SIG-M5 (cell line): ENCODE measurements at regions not wholly inside any gene's neighbourhood (a gene's known extent, or its start where the extent isn't known, plus 50 kb on each side); places are given as distances from the start of the nearest gene placed in this dataset.

Source experiments
- DNase-seq: peaks from one replicate; lab custom pipeline; 2025; lab: John Stamatoyannopoulos, UW

DNA sequence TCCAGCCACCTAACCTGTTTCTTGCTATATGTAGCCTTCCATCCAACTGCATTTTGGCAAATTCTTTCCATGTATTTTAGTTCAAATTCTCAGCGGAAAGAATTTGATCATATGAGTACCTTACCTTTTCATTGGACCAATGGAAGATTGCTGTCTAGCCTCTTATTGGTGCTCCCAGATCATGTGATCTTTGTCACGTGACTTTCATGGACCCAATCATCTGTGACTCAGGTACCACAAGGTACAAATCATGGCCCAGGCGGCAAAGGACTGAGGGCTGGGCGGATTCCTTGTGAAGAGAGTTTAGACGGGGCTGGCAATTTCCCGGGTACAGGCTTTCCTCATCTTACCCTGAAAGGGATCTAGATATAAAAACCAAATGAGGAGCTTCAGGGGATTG is 85.9 kb upstream of the TBX20 start:
- no peak for DNase-seq

DNA sequence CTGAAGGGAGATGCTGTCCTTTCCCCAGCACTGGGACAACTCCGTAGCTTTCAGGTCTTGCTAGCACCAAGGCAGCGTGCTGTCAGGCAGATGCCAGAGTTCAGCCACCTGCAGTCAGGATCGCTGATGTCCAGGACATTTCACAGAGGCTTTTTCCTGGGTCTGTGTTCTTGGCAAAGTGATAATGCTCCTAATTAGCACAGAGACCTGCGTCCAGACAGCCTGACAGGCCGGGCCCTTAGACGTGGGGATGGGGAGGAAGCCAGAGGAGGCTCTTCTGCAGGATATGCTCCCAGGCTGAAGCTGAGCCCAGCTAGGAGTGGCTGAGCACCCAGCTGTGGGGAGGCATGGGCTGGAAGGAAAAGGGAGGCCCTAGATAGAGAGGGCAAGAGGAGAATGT is 82.5 kb upstream of the TBX20 start:
- no peak for DNase-seq

DNA sequence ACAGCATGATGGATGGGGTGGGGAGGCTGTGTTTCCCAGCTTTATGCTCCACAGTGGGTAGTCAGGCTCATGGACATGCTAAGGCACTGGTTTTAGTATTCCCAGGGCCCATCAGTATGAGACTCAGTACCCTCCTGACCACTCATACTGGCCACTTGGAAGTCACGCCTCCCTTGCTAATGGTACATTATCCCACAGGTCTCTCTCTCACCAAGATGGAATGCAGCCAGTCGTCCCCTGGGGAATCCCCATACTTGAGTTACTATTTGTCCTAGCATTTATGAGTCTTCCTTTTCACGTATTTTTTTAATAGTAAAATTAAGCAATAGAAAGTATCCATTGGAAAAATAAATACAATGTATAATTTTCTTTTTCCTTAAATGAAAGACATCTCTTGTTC is 80.6 kb upstream of the TBX20 start:
- no peak for DNase-seq

DNA sequence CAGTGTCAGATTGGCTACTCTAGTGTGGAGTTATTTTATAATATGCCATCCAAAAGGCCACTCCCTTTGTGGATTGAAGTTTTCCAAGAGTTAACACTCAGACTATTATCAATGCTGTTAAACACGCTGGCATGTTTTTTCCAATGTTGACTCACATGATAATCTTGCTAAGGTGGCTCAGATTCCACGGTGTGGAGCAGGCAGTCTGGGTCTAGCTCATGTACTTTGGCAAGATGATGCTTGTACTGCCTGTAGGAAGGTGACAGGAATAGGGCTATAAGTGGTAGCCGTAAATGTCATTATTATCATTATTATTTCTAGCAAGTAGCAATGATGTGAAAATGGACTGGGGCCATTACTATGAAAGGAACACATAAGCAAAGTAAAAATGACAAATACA is 79.4 kb upstream of the TBX20 start:
- DNase-seq = no peak

DNA sequence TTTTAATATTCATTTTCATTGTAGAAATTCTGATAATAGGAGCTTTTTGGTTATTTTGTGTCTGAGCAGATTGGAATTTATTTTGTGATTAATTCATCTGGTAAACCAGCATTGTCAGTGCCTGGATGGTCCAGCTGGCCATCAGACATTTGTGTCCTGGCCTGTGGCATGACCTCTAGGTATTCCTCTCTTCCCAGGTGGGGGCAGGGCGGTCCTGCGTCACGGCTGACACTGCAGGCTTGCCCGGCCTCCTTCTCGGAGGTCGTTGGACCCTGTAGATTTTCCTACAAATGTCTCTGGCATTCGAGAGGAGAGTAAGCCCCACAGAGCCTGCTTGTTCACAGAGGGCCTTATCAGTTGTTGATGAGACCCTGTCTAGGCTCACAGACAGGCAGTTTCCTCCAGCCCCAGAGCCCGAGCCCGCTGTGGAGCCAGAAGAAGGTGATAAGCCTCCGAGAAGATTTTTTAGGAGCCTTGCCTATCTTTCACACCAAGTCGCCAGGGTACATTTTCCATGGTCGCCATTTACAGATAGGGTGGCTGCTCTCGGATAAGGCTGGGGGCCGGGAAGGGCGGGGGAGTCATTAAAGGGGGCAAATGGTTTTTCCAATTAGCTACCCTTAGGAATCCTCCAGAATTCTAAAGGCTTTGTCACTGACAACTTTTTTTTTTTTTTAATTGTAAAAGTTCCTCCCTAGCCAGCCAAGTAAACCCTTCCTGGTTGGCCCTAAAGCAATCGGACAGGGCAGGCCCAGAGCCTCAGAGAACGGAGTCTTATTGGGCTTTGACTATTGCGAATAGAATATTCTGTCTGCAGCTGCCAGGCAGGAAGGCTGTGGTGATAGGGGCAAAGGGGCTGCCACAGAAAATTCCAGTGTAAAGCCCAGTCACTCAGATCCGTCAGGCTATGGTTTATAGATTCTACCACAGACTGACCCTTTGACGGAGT is 78.1 kb upstream of the TBX20 start:
- no peak for DNase-seq

DNA sequence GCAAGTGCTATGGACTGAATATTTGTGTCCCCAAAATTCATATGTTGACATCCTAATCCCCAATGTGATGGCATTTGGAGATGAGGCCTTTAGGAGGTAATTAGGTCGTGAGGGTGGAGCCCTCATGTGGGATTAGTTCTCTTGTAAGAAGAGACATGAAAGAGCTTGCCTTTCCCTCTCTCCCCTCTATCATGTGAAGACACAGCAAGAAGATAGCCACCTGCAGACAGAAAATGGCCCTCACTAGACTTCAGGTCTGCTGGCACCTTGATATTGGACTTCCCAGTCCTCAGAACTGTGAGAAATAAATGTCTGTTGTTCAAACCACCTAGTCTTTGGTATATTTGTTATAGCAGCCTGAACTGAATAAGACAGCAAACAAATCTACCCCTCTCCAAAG is 75.1 kb upstream of the TBX20 start:
- no peak for DNase-seq

DNA sequence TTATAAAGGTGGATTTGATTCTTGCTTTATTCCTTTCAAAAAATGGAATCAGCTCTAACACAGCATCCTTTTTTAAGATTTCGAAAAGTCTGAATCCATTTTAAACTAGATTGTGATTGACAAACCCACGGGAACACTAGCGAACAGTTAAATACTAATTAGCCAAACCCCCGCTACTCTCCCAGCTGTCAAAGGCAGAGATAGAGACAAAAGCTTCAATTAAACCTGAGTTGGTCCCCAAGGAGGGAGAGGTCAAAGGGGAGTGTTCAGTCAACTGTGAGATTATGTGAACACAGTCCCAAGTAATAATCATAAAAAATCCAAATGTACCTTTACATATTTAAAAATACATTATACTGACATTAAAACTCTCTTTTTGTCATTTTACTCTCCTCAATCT is 65.7 kb upstream of the TBX20 start:
- DNase-seq = no peak

DNA sequence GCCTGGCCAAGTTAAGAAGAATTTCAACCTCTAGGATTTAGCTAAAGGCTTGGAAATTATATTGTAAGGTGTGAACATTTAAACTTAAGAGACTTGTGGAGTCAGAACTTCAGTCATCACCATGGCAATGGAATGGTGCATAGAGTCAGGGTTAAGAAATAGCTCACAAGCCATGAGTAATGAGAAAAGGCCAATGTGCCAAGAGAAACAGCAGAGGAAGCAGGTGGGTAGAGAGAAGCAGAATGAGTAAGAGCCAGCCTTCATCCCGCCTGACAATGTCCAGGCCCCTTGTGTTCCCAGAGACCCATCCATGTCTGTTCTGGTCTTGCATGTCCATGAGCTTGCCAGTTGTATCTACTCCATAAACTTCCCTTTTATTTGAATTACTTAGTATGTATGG is 62.6 kb upstream of the TBX20 start:
- no peak for DNase-seq

DNA sequence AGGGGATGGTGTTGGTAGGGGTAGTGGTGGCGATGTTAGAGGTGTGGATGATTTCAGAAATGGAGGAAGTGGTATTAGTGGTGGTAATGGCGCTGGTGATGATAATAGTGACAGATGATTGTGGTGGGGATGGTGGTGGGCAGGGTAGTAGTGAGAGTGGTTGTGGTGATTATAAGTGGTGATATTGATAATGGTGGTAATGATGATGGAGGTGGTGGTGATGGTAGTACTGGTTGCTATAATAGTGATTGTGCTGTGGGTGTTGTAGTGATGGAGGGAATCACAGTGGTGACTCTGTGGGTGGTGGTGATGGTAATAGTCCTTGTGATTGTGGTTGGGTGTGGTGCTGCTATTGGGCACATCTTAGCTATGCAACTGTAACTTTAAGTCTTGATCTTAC is 61.6 kb upstream of the TBX20 start:
- no peak for DNase-seq

DNA sequence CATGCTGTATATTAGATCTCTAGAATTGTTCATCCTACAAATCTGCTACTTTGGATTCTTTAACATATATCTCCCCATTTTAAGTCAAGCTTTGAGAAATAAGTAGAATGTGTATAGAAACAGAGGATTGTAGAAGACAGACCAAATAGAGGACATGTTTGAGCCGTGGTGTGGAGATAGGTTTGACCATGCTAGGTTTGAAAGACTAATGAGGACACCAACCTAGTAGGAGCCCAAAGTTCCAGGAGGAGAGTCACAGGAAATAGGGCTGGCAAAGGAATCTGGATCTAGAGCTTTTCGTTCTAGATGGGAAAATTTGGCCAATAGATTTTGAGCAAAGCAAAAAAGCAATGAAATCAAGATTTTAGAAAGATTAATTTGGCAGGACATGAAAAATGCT is 60.5 kb upstream of the TBX20 start:
- DNase-seq = no peak

DNA sequence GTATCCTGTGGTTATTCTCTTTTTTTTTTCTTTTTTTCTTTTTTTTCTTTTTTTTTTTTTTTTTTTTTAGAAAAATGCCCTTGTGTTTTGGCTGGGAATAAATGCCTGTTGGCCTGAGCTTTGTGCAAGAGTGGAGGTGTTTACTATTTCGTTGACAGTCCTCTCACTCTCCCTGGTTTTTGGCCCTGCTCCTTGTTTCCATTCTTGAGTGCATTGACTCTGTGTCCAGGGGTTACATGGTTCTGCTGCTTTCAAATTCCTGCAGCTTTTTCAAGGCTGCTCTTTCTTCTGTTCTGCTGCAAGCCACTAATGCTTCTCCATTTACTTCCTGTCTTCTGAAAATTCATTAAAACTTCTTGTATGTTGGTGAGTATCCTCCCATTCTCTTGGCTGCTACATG is 59.7 kb upstream of the TBX20 start:
- DNase-seq = no peak
